ENCODE measurements at regions not wholly inside any gene's neighbourhood (a gene's known extent, or its start where the extent isn't known, plus 50 kb on each side); places are given as distances from the start of the nearest gene placed in this dataset.
"Not testable (repeated sequence)": the region's sequence is repeated elsewhere in the genome, so short reads cannot be mapped to it uniquely, and the experiment has no call there.

- DNase-seq (ENCODE audit: low read depth) = no peak
- TF ChIP-seq, protein P1, sequence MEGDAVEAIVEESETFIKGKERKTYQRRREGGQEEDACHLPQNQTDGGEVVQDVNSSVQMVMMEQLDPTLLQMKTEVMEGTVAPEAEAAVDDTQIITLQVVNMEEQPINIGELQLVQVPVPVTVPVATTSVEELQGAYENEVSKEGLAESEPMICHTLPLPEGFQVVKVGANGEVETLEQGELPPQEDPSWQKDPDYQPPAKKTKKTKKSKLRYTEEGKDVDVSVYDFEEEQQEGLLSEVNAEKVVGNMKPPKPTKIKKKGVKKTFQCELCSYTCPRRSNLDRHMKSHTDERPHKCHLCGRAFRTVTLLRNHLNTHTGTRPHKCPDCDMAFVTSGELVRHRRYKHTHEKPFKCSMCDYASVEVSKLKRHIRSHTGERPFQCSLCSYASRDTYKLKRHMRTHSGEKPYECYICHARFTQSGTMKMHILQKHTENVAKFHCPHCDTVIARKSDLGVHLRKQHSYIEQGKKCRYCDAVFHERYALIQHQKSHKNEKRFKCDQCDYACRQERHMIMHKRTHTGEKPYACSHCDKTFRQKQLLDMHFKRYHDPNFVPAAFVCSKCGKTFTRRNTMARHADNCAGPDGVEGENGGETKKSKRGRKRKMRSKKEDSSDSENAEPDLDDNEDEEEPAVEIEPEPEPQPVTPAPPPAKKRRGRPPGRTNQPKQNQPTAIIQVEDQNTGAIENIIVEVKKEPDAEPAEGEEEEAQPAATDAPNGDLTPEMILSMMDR (IDR thresholded peaks at IDR 0.05; ENCODE audit: insufficient read depth, low read depth, low read length) = no peak
These were observed 318.7 kb downstream of the RFPL4B start for GRCh38 chr6:112665815-112666214.

DNA sequence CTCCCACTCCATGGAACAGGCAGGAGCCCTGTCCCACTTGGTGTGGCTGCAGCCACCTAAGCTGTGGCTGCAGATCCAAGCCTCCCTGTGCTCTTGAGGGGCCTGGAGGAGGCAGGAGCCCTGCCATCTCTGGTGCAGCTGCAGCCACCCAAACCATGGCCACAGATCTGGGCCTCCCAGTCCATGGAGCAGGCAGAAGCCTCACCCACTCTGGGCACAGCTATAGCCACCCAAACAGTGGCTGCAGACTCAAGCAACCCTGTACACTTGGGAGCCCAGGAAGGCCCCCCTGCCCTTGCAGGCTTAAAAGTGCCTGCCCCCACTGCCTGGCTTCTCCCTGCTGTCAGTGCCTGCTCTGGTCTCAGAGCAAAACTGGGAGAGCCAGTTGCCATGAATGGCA, 320.3 kb downstream of the RFPL4B start:
- no peak overlapping the region for H3K4me3 ChIP-seq (ENCODE audit: low read depth, low read length)
- TF ChIP-seq, protein P1 (IDR thresholded peaks at IDR 0.05; ENCODE audit: insufficient read depth, low read depth, low read length) = no peak
- no peak for DNase-seq (ENCODE audit: low read depth)

More at GRCh38 chr6:112665815-112666214, 318.7 kb downstream of the RFPL4B start:
- H3K4me3 ChIP-seq (ENCODE audit: low read depth, low read length) = no peak overlapping the region

DNA sequence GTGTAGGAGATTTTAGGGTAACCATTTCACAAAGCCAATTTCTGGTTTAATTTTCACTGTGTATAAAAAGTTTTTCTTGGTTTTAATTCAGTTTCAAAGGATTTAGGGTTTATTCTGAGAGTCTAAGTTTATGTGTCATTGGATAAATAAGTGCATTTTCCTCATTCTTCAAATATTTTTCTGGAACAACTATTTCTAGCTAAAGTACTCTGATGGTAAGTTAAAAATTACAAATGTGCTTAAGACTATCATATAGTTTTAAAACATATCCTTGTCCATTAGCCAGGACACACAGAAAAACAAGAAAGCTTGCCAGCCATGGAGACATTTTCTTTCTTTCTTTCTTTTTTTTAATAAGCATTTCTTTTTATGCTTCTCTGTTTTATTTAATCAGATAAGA, 333.0 kb downstream of the RFPL4B start:
- TF ChIP-seq, protein P1 (IDR thresholded peaks at IDR 0.05; ENCODE audit: insufficient read depth, low read depth, low read length) = no peak
- DNase-seq (ENCODE audit: low read depth) = no peak
- no peak overlapping the region for H3K4me3 ChIP-seq (ENCODE audit: low read depth, low read length)

GRCh38 chr6:112682071-112682470, 334.9 kb downstream of the RFPL4B start:
- DNase-seq (ENCODE audit: low read depth) = no peak
- H3K4me3 ChIP-seq (ENCODE audit: low read depth, low read length) = no peak overlapping the region

GRCh38 chr6:112683106-112683505, 336.0 kb downstream of the RFPL4B start:
- DNase-seq (ENCODE audit: low read depth) = no peak
- no peak overlapping the region for H3K4me3 ChIP-seq (ENCODE audit: low read depth, low read length)
- TF ChIP-seq, protein P1 (IDR thresholded peaks at IDR 0.05; ENCODE audit: insufficient read depth, low read depth, low read length) = no peak

More at GRCh38 chr6:112682071-112682470, 334.9 kb downstream of the RFPL4B start:
- TF ChIP-seq, protein P1 (IDR thresholded peaks at IDR 0.05; ENCODE audit: insufficient read depth, low read depth, low read length) = no peak

DNA sequence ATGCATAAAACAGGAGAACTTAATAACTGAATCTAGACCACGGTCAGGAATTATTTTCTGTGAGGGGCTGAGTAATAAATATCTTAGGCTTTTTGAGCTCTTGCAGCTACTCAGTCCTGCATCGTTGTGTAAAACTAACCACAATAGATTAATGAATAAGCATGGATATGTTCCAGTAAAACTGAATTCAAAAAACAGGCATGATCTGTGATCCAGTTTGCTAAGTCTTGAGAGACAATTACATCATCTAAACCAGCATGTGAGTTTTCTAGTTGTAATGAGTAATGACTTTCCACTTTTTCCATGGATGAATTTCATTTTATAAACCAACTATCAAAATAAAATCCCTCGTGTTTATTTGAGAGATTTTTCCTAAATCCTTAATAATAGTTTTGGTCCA, 336.8 kb downstream of the RFPL4B start:
- no peak overlapping the region for H3K4me3 ChIP-seq (ENCODE audit: low read depth, low read length)
- TF ChIP-seq, protein P1 (IDR thresholded peaks at IDR 0.05; ENCODE audit: insufficient read depth, low read depth, low read length) = no peak
- DNase-seq (ENCODE audit: low read depth) = peak; percentile 89

GRCh38 chr6:112685521-112686220, 338.5 kb downstream of the RFPL4B start:
- DNase-seq (ENCODE audit: low read depth); H3K4me3 ChIP-seq (ENCODE audit: low read depth, low read length): not testable (repeated sequence)

- not testable (repeated sequence) for DNase-seq (ENCODE audit: low read depth)
These were observed 341.5 kb downstream of the RFPL4B start for GRCh38 chr6:112688487-112689165.

DNA sequence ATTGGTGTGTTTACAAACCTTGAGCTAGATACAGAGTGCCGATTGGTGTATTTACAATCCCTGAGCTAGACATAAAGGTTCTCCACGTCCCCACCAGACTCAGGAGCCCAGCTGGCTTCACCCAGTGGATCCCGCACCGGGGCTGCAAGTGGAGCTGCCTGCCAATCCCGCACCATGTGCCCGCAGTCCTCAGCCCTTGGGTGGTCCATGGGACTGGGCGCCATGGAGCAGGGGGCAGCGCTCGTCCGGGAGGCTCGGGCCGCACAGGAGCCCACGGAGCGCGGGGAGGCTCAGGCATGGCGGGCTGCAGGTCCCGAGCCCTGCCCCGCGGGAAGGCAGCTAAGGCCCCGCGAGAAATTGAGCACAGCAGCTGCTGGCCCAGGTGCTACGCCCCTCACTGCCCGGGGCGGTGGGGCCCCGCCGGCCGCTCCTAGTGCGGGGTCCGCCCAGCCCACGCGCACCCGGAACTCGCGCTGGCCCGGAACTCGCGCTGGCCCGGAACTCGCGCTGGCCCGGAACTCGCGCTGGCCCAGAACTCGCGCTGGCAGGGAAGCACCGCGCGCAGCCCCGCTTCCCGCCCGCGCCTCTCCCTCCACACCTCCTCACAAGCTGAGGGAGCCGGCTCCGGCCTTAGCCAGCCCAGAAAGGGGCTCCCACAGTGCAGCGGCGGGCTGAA, 342.2 kb downstream of the RFPL4B start:
- H3K4me3 ChIP-seq (ENCODE audit: low read depth, low read length); DNase-seq (ENCODE audit: low read depth): not testable (repeated sequence)

More at GRCh38 chr6:112688487-112689165, 341.5 kb downstream of the RFPL4B start:
- H3K4me3 ChIP-seq (ENCODE audit: low read depth, low read length) = not testable (repeated sequence)

All from fibroblast of villous mesenchyme (primary cell).